HepG2 (cell line): ENCODE measurements at regions not wholly inside any gene's neighbourhood (a gene's known extent, or its start where the extent isn't known, plus 50 kb on each side); places are given as distances from the start of the nearest gene placed in this dataset.

Experiments
- ATAC-seq: fragments of 200-7000 bp; cut with Tn5 transposase; 3 replicates; pipeline ENCODE4 v1.9.1; 2020; ENCODE audit warnings: mild to moderate bottlenecking, moderate library complexity
- BruUV-seq: library from RNA; stranded (reverse); fragments of 400-500 nt; replicated peaks from 2 replicates; lab custom pipeline; 2021; lab: Mats Ljungman, UMichigan
- CTCF ChIA-PET: fragments of 300-600 bp; formaldehyde crosslinking; extraction: SDS; loops from one replicate; lab custom pipeline; 2021; ENCODE audit warnings: low total read pairs, inconsistent platforms, low intra/inter-chr PET ratio; lab: Yijun Ruan, JAX
- POLR2A ChIA-PET: fragments of 350-600 bp; sonication (Branson Sonifier 250); formaldehyde crosslinking; loops from one replicate; lab custom pipeline; 2020; ENCODE audit warnings: antibody characterized with exemption, inconsistent platforms; lab: Yijun Ruan, JAX
- DNase-seq: peaks from one replicate; pipeline ENCODE4 v3.0.0-alpha.2; 2015; ENCODE audit warnings: low spot score
- FAIRE-seq: peaks from 3 replicates; lab custom pipeline; 2011; peaks lifted over from hg19 to GRCh38; lab: Jason Lieb, UNC
- H2AFZ ChIP-seq: one replicate; pipeline ENCODE4 v1.6.1; 2011; ENCODE audit warnings: low read length, inconsistent platforms
- H3K27ac ChIP-seq: fragments of 300-600 bp; 3 replicates; pipeline ENCODE4 v1.8.0; 2011; ENCODE audit warnings: mixed run types, mild to moderate bottlenecking, mixed read lengths, low read length, inconsistent platforms; ENCODE audit not compliant: insufficient read depth; ENCODE audit errors: extremely low read length
- H3K27me3 ChIP-seq, 2 experiments: fragments of 200-600 bp in 1 of 2; 2 replicates in 1 of 2; 3 replicates in 1 of 2; pipeline versions ENCODE4 v1.6.0 to v1.8.0; 2011; ENCODE audit warnings: low read length in 2 of 2, mild to moderate bottlenecking in 2 of 2, moderate library complexity in 2 of 2, inconsistent platforms in 1 of 2; ENCODE audit not compliant: insufficient read depth in 2 of 2, control insufficient read depth in 1 of 2
- H3K36me3 ChIP-seq, 2 experiments: fragments of 200-600 bp in 1 of 2; replicated peaks in 1 of 2; 2 replicates in 1 of 2; 3 replicates in 1 of 2; pipeline versions ENCODE4 v1.5.1 to v1.8.0; 2011; ENCODE audit warnings: low read length in 2 of 2, inconsistent platforms in 1 of 2; ENCODE audit not compliant: insufficient read depth in 2 of 2, control insufficient read depth in 1 of 2
- H3K4me1 ChIP-seq: 2 replicates; pipeline ENCODE4 v1.5.1; 2012; ENCODE audit warnings: low read length, inconsistent platforms; ENCODE audit not compliant: insufficient read depth
- H3K4me2 ChIP-seq: 2 replicates; pipeline ENCODE4 v1.6.0; 2011; ENCODE audit warnings: low read depth, low read length, inconsistent platforms
- H3K4me3 ChIP-seq, 3 experiments: fragments of 200-600 bp in 1 of 3; sonication (generic), shearing (Covaris generic) in 1 of 3; replicated peaks in 1 of 3; 2 replicates each; pipeline ENCODE4 v1.5.1; 2011 to 2016; ENCODE audit warnings: low read length in 3 of 3, inconsistent platforms in 2 of 3, low read depth in 2 of 3, mild to moderate bottlenecking in 2 of 3, control low read depth in 1 of 3, mixed read lengths in 1 of 3; ENCODE audit not compliant: insufficient read depth in 1 of 3
- H3K79me2 ChIP-seq: one replicate; pipeline ENCODE4 v1.6.1; 2011; ENCODE audit warnings: low read length, inconsistent platforms; ENCODE audit not compliant: insufficient read depth
- H3K9ac ChIP-seq: 2 replicates; pipeline ENCODE4 v1.6.0; 2011; ENCODE audit warnings: mild to moderate bottlenecking, low read depth, low read length, inconsistent platforms; ENCODE audit not compliant: insufficient read depth
- H3K9me3 ChIP-seq: 2 replicates; pipeline ENCODE4 v1.5.1; 2012; ENCODE audit warnings: mild to moderate bottlenecking, low read length
- H4K20me1 ChIP-seq: 2 replicates; pipeline ENCODE4 v1.6.0; 2011; ENCODE audit warnings: inconsistent platforms, mild to moderate bottlenecking, low read length, moderate library complexity; ENCODE audit not compliant: insufficient read depth
- AGO1 ChIP-seq: fragments of 200-400 bp; formaldehyde crosslinking; IDR thresholded peaks from 2 replicates; pipeline ENCODE4 v1.6.1; 2017; ENCODE audit warnings: mild to moderate bottlenecking, low read depth, low read length, moderate library complexity; ENCODE audit not compliant: poor library complexity, severe bottlenecking
- CENPX ChIP-seq: sonication (generic); formaldehyde crosslinking; IDR thresholded peaks from 2 replicates; pipeline ENCODE4 v1.9.0; 2021; ENCODE audit warnings: mild to moderate bottlenecking, missing genetic modification reagents, moderate library complexity
- JARID2 ChIP-seq: sonication (generic); formaldehyde crosslinking; IDR thresholded peaks from 2 replicates; pipeline ENCODE4 v1.8.1; 2023; ENCODE audit warnings: missing genetic modification reagents, inconsistent platforms; ENCODE audit not compliant: insufficient replicate concordance
- LRRFIP1 ChIP-seq: sonication (generic); formaldehyde crosslinking; conservative IDR thresholded peaks from 2 replicates; pipeline ENCODE4 v1.4.0; 2020; ENCODE audit warnings: missing genetic modification reagents
- MXD4 ChIP-seq: IDR thresholded peaks from 2 replicates; pipeline ENCODE4 v1.6.1; 2016; ENCODE audit warnings: mild to moderate bottlenecking, missing biosample characterization, missing genetic modification reagents
- MXI1 ChIP-seq: IDR thresholded peaks from 3 replicates; pipeline ENCODE4 v1.6.1; 2012; ENCODE audit warnings: low read depth, low read length, inconsistent platforms, borderline replicate concordance
- NR0B2 ChIP-seq: sonication (generic); formaldehyde crosslinking; IDR thresholded peaks from 2 replicates; pipeline ENCODE4 v1.4.0; 2020; ENCODE audit warnings: mild to moderate bottlenecking, missing genetic modification reagents
- POGZ ChIP-seq: sonication (generic); formaldehyde crosslinking; IDR thresholded peaks from 2 replicates; pipeline ENCODE4 v1.4.0; 2020; ENCODE audit warnings: mild to moderate bottlenecking, missing genetic modification reagents
- SP5 ChIP-seq: IDR thresholded peaks from 2 replicates; pipeline ENCODE4 v1.6.1; 2016; ENCODE audit warnings: low read depth, borderline replicate concordance
- TEF ChIP-seq: sonication (generic); formaldehyde crosslinking; IDR thresholded peaks from 2 replicates; pipeline ENCODE4 v1.5.0; 2020; ENCODE audit warnings: missing genetic modification reagents
- ZEB1 ChIP-seq: IDR thresholded peaks from 2 replicates; pipeline ENCODE4 v1.6.1; 2012; ENCODE audit warnings: mild to moderate bottlenecking, low read depth, inconsistent platforms; ENCODE audit not compliant: insufficient replicate concordance
- ZGPAT ChIP-seq: IDR thresholded peaks from 2 replicates; pipeline ENCODE4 v1.6.1; 2016; ENCODE audit warnings: mild to moderate bottlenecking
- ZNF160 ChIP-seq: sonication (generic); formaldehyde crosslinking; IDR thresholded peaks from 2 replicates; pipeline ENCODE4 v1.8.0; 2022; ENCODE audit warnings: mild to moderate bottlenecking, inconsistent platforms, missing genetic modification reagents
- ZNF224 ChIP-seq: sonication (generic); formaldehyde crosslinking; IDR thresholded peaks from 2 replicates; pipeline ENCODE4 v1.5.0; 2020; ENCODE audit warnings: mild to moderate bottlenecking, missing genetic modification reagents
- WGBS: methylation state at CpG from one replicate; pipeline ENCODE4 v1.1.6; 2017; ENCODE audit warnings: low lambda C conversion rate; 5-methylcytosine and 5-hydroxymethylcytosine counted together
- in situ Hi-C: cut with HindIII; loops from 2 replicates; pipeline ENCODE4 v1.10.0; 2017; ENCODE audit warnings: low pct_unique_long_range_greater_than_20kb; ENCODE audit not compliant: extremely low pct_ligation_motif_present
- intact Hi-C: fragments of 100-400 bp; cut with micrococcal nuclease; formaldehyde crosslinking; loops from one replicate; pipeline ENCODE4 v1.10.0; 2022; ENCODE audit not compliant: unreplicated experiment

GRCh38 chr9:20048437-20048836 lies 259.6 kb upstream of the SLC24A2 start:
- no peak for FAIRE-seq
- H3K9ac ChIP-seq: no peak overlapping the region
- ChIA-PET CTCF (no interaction called here), POLR2A (no interaction called here)
- no peak overlapping the region for H2AFZ ChIP-seq
- no peaks in the 10 kb centered on the region for H3K4me1 ChIP-seq
- H3K79me2 ChIP-seq: no peaks in the 10 kb centered on the region
- in situ Hi-C loops (no loop called here), intact Hi-C loops (no loop called here)
- 3% methylated on average over 2 of the region's 2 CpGs for WGBS
- no peak overlapping the region for H3K4me2 ChIP-seq
- H3K27me3 ChIP-seq: no peaks in the 10 kb centered on the region; a peak in 1 of 5 replicates
- H3K4me3 ChIP-seq: no peak overlapping the region
- TF ChIP-seq ZEB1 (no peak), POGZ (CRISPR knock-in tag) (no peak), MXI1 (no peak), TEF (CRISPR knock-in tag) (no peak), AGO1 (no peak), JARID2 (no peak), ZGPAT (no peak), SP5 (no peak), MXD4 (CRISPR knock-in tag) (no peak), ZNF224 (no peak), LRRFIP1 (CRISPR knock-in tag) (no peak), NR0B2 (CRISPR knock-in tag) (no peak), CENPX (no peak), ZNF160 (no peak)
- TF ChIP-seq, all 625 proteins: peak for 0
- ATAC-seq (no peak), DNase-seq (no peak)
- no TSS peak for BruUV-seq
- no peaks in the 10 kb centered on the region for H3K36me3 ChIP-seq
- H4K20me1 ChIP-seq: no peaks in the 10 kb centered on the region
- no peak overlapping the region for H3K27ac ChIP-seq
- no peaks in the 10 kb centered on the region for H3K9me3 ChIP-seq
